ENCODE measurements at regions not wholly inside any gene's neighbourhood (a gene's known extent, or its start where the extent isn't known, plus 50 kb on each side); places are given as distances from the start of the nearest gene placed in this dataset.

DNA sequence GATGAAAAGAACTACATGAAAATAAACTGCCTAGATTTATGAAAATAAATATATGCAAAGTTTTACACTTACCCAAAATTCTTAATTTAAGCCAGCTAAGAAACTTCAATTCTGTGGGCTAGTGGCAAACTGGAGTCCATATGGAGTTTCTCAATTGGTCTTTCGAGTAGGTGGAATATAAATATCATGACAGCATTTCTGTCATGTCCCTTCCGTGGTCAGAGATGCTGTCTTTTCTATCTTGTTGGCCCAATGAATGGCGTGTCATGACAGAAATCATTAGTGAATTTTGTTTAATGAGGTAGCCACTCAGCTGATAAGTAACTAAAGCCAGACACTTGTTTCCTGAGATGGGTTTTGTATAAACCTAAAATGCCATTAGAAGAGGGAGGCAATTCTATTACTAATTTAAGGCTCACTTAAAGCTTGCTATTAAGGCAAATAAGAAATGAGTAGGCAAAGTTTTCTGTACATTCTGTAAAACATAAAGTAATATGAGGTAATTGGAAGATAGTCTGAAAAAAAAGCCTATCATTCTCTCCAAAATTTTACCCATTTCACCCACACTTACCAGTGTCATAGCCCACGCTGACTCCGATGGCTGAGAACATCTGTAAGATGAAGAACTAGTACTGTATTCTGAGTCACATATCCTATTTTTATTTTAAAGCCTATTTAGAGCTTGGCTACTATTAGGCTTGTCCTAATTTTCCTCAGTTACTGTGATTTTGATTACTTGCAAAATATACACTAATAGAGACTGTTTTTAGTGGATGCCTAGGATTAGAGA is 419.3 kb upstream of the MEF2C start:
- Histone ChIP-seq H3K27me3 (no peaks in the 10 kb centered on the region), H3K9me3 (ENCODE audit: low read depth) (no peaks in the 10 kb centered on the region), H3K27ac (no peak overlapping the region), H3K4me3 (no peak overlapping the region), H3K36me3 (replicated peaks; ENCODE audit: insufficient read depth, low read depth) (no peaks in the 10 kb centered on the region), H3K4me2 (no peak overlapping the region), H2AFZ (no peak overlapping the region), H3K79me2 (no peaks in the 10 kb centered on the region), H4K20me1 (ENCODE audit: insufficient read depth, poor library complexity, severe bottlenecking) (no peaks in the 10 kb centered on the region), H3K4me1 (ENCODE audit: insufficient read depth) (no peaks in the 10 kb centered on the region), H3K9me2 (replicated peaks; ENCODE audit: insufficient read depth) (no peaks in the 10 kb centered on the region)
- no peak for DNase-seq (ENCODE audit: low spot score)
- no peak for TF ChIP-seq EZH2phosphoT487 (IDR thresholded peaks at IDR 0.05; ENCODE audit: low read depth, severe bottlenecking, unreplicated experiment)
- TF ChIP-seq EZH2 (IDR thresholded peaks at IDR 0.05; ENCODE audit: borderline replicate concordance): no peak
- TF ChIP-seq, protein P1, sequence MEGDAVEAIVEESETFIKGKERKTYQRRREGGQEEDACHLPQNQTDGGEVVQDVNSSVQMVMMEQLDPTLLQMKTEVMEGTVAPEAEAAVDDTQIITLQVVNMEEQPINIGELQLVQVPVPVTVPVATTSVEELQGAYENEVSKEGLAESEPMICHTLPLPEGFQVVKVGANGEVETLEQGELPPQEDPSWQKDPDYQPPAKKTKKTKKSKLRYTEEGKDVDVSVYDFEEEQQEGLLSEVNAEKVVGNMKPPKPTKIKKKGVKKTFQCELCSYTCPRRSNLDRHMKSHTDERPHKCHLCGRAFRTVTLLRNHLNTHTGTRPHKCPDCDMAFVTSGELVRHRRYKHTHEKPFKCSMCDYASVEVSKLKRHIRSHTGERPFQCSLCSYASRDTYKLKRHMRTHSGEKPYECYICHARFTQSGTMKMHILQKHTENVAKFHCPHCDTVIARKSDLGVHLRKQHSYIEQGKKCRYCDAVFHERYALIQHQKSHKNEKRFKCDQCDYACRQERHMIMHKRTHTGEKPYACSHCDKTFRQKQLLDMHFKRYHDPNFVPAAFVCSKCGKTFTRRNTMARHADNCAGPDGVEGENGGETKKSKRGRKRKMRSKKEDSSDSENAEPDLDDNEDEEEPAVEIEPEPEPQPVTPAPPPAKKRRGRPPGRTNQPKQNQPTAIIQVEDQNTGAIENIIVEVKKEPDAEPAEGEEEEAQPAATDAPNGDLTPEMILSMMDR (IDR thresholded peaks at IDR 0.05; ENCODE audit: poor library complexity): no peak
- WGBS (ENCODE audit: low lambda C conversion rate, missing lambda C conversion rate): 85% methylated on average over 5 of the region's 5 CpGs

DNA sequence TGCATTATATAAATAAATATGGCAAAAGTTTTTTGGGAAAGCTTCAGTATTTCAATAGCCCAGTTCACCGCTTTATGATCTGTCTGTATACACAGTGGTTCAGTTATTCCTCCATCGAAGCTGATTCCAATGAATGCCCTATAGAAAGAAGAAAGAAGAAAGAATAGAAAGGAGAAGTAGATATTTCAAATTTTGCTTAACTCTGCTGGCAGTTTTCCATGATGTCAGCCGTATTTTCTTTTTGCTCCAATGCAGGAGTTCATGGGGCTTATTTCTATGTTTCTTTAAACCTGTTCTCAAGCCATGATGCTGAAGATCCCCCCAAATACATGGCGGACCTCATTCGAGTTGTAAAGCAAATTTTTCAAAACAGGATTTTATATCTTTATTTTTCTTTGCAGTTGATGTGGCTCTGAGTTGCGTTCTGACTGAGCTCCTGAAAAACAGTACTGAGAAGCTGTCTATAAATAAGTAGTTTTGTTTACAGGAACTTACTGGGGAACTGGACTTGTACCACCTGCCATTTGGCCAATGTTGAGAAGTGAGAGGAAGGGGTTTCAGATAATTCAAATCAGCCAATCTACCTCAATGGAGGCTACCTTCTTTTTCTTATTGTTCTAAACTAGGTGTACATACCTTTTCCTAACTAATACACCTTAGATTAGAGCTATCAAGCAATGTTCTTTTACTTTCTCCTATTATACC is 418.5 kb upstream of the MEF2C start:
- Histone ChIP-seq H3K36me3 (replicated peaks; ENCODE audit: insufficient read depth, low read depth) (no peaks in the 10 kb centered on the region), H3K27ac (no peak overlapping the region), H4K20me1 (ENCODE audit: insufficient read depth, poor library complexity, severe bottlenecking) (no peaks in the 10 kb centered on the region), H3K4me3 (no peak overlapping the region), H2AFZ (no peak overlapping the region), H3K9me2 (replicated peaks; ENCODE audit: insufficient read depth) (no peaks in the 10 kb centered on the region), H3K79me2 (no peaks in the 10 kb centered on the region), H3K4me1 (ENCODE audit: insufficient read depth) (no peaks in the 10 kb centered on the region), H3K27me3 (no peaks in the 10 kb centered on the region), H3K4me2 (no peak overlapping the region), H3K9me3 (ENCODE audit: low read depth) (no peaks in the 10 kb centered on the region)
- DNase-seq (ENCODE audit: low spot score): no peak
- 97% methylated on average over 6 of the region's 6 CpGs for WGBS (ENCODE audit: low lambda C conversion rate, missing lambda C conversion rate)
- TF ChIP-seq, protein P1 (IDR thresholded peaks at IDR 0.05; ENCODE audit: poor library complexity): no peak
- TF ChIP-seq EZH2phosphoT487 (IDR thresholded peaks at IDR 0.05; ENCODE audit: low read depth, severe bottlenecking, unreplicated experiment) (no peak), EZH2 (IDR thresholded peaks at IDR 0.05; ENCODE audit: borderline replicate concordance) (no peak)

DNA sequence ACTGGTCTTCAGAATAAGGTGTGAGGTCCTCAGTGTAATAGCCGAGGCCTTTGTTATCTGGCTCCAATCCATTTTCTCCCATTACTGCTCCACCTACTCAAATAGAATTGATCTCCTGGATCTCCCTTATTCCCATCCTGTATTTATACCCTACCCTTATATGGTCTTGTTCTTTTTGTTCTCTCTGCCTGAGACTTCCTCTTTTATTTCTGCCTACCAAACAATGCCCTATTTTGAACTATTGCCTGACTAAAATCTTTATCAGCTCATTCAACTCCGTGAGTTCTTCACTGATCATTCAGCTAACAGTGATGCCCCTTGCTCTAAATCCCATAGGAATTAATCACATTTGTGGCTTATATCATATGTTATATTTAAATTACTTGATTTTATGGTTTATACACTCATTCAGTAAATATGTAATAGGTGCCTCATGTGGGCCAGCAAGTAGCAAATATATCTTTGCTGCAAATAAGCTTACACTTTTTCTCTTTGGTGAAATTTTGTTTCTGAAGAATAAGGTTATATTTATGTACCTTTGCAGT is 417.5 kb upstream of the MEF2C start:
- H3K9me3 ChIP-seq (ENCODE audit: low read depth): no peaks in the 10 kb centered on the region
- no peaks in the 10 kb centered on the region for H3K27me3 ChIP-seq

More for the DNA sequence above, 417.5 kb upstream of the MEF2C start:
- Histone ChIP-seq H2AFZ (no peak overlapping the region), H3K4me2 (no peak overlapping the region), H3K27ac (no peak overlapping the region), H4K20me1 (ENCODE audit: insufficient read depth, poor library complexity, severe bottlenecking) (no peaks in the 10 kb centered on the region), H3K79me2 (no peaks in the 10 kb centered on the region), H3K4me3 (no peak overlapping the region), H3K4me1 (ENCODE audit: insufficient read depth) (no peaks in the 10 kb centered on the region), H3K36me3 (replicated peaks; ENCODE audit: insufficient read depth, low read depth) (no peaks in the 10 kb centered on the region), H3K9me2 (replicated peaks; ENCODE audit: insufficient read depth) (no peaks in the 10 kb centered on the region)
- TF ChIP-seq EZH2phosphoT487 (IDR thresholded peaks at IDR 0.05; ENCODE audit: low read depth, severe bottlenecking, unreplicated experiment): no peak
- TF ChIP-seq, protein P1 (IDR thresholded peaks at IDR 0.05; ENCODE audit: poor library complexity): no peak
- no peak for DNase-seq (ENCODE audit: low spot score)
- 91% methylated on average over 2 of the region's 2 CpGs for WGBS (ENCODE audit: low lambda C conversion rate, missing lambda C conversion rate)
